ENCODE measurements at regions not wholly inside any gene's neighbourhood (a gene's known extent, or its start where the extent isn't known, plus 50 kb on each side); places are given as distances from the start of the nearest gene placed in this dataset.

DNA sequence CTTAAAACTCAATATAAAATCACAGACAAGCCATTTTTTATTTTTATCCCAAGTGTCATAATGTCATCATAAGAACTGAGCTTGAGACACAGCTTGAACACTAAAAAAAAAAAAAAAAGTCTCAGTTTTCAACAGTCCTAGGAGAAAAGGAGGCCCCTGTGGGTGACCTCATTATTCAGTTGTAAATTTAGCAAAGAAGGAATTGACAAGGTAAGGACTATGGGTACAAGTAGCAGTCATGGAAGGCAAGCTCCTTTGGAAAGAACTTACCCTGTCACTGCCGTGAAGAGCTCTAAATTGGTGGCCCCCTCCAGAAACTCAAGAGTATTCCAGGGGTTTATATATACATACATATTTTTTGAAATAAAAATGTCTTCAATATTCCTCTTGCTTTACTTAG, 864.4 kb upstream of the KCND2 start:
- Histone ChIP-seq H3K9ac (ENCODE audit: low read depth, low read length) (no peak overlapping the region), H3K4me1 (ENCODE audit: insufficient read depth, low read length) (no peaks in the 10 kb centered on the region), H3K4me3 (ENCODE audit: low read depth in 1 of 2, low read length in 2 of 2) (no peak overlapping the region), H3K9me3 (ENCODE audit: insufficient read depth, low read length, severe bottlenecking) (no peaks in the 10 kb centered on the region), H3K36me3 (ENCODE audit: insufficient read depth, low read length) (no peaks in the 10 kb centered on the region), H3K4me2 (ENCODE audit: insufficient read depth, low read length) (no peak overlapping the region), H2AFZ (ENCODE audit: low read depth, low read length) (no peak overlapping the region), H3K27me3 (ENCODE audit: insufficient read depth, low read length, poor library complexity) (no peaks in the 10 kb centered on the region), H4K20me1 (ENCODE audit: insufficient read depth, low read length) (no peaks in the 10 kb centered on the region), H3K27ac (ENCODE audit: low read length) (no peak overlapping the region), H3K79me2 (ENCODE audit: insufficient read depth, low read length) (no peaks in the 10 kb centered on the region)
- ATAC-seq (ENCODE audit: insufficient read depth, low read depth): no peak
- TF ChIP-seq EZH2 (IDR thresholded peaks at IDR 0.05; ENCODE audit: borderline replicate concordance, low read depth, low read length, severe bottlenecking): no peak
- TF ChIP-seq, protein P1, sequence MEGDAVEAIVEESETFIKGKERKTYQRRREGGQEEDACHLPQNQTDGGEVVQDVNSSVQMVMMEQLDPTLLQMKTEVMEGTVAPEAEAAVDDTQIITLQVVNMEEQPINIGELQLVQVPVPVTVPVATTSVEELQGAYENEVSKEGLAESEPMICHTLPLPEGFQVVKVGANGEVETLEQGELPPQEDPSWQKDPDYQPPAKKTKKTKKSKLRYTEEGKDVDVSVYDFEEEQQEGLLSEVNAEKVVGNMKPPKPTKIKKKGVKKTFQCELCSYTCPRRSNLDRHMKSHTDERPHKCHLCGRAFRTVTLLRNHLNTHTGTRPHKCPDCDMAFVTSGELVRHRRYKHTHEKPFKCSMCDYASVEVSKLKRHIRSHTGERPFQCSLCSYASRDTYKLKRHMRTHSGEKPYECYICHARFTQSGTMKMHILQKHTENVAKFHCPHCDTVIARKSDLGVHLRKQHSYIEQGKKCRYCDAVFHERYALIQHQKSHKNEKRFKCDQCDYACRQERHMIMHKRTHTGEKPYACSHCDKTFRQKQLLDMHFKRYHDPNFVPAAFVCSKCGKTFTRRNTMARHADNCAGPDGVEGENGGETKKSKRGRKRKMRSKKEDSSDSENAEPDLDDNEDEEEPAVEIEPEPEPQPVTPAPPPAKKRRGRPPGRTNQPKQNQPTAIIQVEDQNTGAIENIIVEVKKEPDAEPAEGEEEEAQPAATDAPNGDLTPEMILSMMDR (IDR thresholded peaks at IDR 0.05; ENCODE audit: borderline replicate concordance, extremely low read depth, low read length, poor library complexity, severe bottlenecking): no peak
- DNase-seq: no peak

DNA sequence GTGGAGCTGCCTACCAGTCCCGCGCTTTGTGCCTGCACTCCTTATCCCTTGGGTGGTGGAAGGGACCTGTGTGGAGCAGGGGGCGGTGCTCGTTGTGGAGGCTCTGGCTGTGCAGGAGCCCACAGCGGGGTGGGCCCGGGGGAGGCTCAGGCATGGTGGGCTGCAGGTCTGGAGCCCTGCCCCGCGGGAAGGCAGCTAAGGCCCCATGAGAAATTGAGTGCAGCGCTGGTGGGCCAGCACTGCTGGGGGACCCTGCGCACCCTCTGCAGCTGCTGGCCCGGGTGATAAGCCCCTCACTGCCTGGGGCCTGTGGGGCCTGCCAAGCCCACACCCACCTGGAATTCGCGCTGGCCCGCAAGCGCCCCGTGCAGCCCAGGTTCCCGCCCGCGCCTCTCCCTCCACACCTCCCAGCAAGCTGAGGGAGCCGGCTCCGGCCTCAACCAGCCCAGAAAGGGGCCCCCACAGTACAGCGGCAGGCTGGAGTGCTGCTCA, 859.6 kb upstream of the KCND2 start:
- Histone ChIP-seq H3K79me2 (ENCODE audit: insufficient read depth, low read length) (no peaks in the 10 kb centered on the region), H3K36me3 (ENCODE audit: insufficient read depth, low read length) (no peaks in the 10 kb centered on the region), H3K27ac (ENCODE audit: low read length) (no peak overlapping the region), H3K27me3 (ENCODE audit: insufficient read depth, low read length, poor library complexity) (no peaks in the 10 kb centered on the region), H3K4me1 (ENCODE audit: insufficient read depth, low read length) (no peaks in the 10 kb centered on the region), H3K9ac (ENCODE audit: low read depth, low read length) (no peak overlapping the region), H3K9me3 (ENCODE audit: insufficient read depth, low read length, severe bottlenecking) (no peaks in the 10 kb centered on the region), H2AFZ (ENCODE audit: low read depth, low read length) (no peak overlapping the region), H4K20me1 (ENCODE audit: insufficient read depth, low read length) (no peaks in the 10 kb centered on the region), H3K4me2 (ENCODE audit: insufficient read depth, low read length) (no peak overlapping the region), H3K4me3 (ENCODE audit: low read depth in 1 of 2, low read length in 2 of 2) (no peak overlapping the region)
- DNase-seq (no peak), ATAC-seq (ENCODE audit: insufficient read depth, low read depth) (no peak)
- no peak for TF ChIP-seq EZH2 (IDR thresholded peaks at IDR 0.05; ENCODE audit: borderline replicate concordance, low read depth, low read length, severe bottlenecking)
- TF ChIP-seq, protein P1 (IDR thresholded peaks at IDR 0.05; ENCODE audit: borderline replicate concordance, extremely low read depth, low read length, poor library complexity, severe bottlenecking): no peak

DNA sequence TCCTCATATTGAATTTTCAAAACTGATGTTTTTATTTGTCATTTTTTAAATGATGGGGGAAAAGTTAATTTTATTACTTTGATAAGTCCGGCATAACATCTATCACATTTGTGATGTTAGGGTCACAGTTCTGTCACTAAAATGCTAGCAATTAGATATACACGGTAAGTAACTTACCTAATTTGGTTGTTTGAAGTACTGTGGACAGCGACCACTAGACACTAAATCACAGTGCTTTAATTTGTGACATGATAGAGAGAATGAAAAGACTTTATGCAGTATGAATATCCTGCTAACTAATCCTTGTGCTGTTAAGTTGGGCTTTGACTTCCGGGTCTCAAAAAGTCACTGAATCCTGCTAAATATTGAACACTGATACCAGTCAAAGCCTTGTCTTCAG, 857.3 kb upstream of the KCND2 start:
- TF ChIP-seq, protein P1 (IDR thresholded peaks at IDR 0.05; ENCODE audit: borderline replicate concordance, extremely low read depth, low read length, poor library complexity, severe bottlenecking): no peak
- no peak for TF ChIP-seq EZH2 (IDR thresholded peaks at IDR 0.05; ENCODE audit: borderline replicate concordance, low read depth, low read length, severe bottlenecking)
- DNase-seq (no peak), ATAC-seq (ENCODE audit: insufficient read depth, low read depth) (no peak)
- Histone ChIP-seq H3K4me1 (ENCODE audit: insufficient read depth, low read length) (no peaks in the 10 kb centered on the region), H3K79me2 (ENCODE audit: insufficient read depth, low read length) (no peaks in the 10 kb centered on the region), H2AFZ (ENCODE audit: low read depth, low read length) (no peak overlapping the region), H3K9ac (ENCODE audit: low read depth, low read length) (no peak overlapping the region), H3K4me3 (ENCODE audit: low read depth in 1 of 2, low read length in 2 of 2) (no peak overlapping the region), H3K9me3 (ENCODE audit: insufficient read depth, low read length, severe bottlenecking) (no peaks in the 10 kb centered on the region), H3K27ac (ENCODE audit: low read length) (no peak overlapping the region), H4K20me1 (ENCODE audit: insufficient read depth, low read length) (no peaks in the 10 kb centered on the region), H3K36me3 (ENCODE audit: insufficient read depth, low read length) (no peaks in the 10 kb centered on the region), H3K27me3 (ENCODE audit: insufficient read depth, low read length, poor library complexity) (no peaks in the 10 kb centered on the region), H3K4me2 (ENCODE audit: insufficient read depth, low read length) (no peak overlapping the region)

DNA sequence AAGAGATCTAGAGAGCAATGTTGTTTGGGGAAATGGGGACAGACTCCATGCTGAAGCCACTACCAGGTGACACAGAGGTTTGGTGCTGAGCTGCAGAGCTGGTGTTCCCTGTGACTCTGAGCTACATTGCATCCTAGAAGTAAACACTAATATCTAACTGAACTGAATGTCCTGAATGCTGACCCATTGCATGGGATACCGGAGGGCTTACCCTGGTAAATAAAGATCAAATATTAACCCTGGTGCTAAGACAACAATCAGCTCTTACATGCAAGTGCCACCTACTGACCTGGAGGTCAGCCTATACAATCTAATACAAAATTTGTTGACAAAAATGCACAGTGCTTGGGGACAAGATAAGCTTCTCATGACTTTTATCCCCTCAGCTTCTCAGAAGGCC, 851.3 kb upstream of the KCND2 start:
- DNase-seq (no peak), ATAC-seq (ENCODE audit: insufficient read depth, low read depth) (no peak)
- Histone ChIP-seq H3K36me3 (ENCODE audit: insufficient read depth, low read length) (no peaks in the 10 kb centered on the region), H3K9me3 (ENCODE audit: insufficient read depth, low read length, severe bottlenecking) (no peaks in the 10 kb centered on the region), H2AFZ (ENCODE audit: low read depth, low read length) (no peak overlapping the region), H3K9ac (ENCODE audit: low read depth, low read length) (no peak overlapping the region), H4K20me1 (ENCODE audit: insufficient read depth, low read length) (no peaks in the 10 kb centered on the region), H3K4me2 (ENCODE audit: insufficient read depth, low read length) (no peak overlapping the region), H3K4me1 (ENCODE audit: insufficient read depth, low read length) (no peaks in the 10 kb centered on the region), H3K27ac (ENCODE audit: low read length) (no peak overlapping the region), H3K79me2 (ENCODE audit: insufficient read depth, low read length) (no peaks in the 10 kb centered on the region), H3K4me3 (ENCODE audit: low read depth in 1 of 2, low read length in 2 of 2) (no peak overlapping the region), H3K27me3 (ENCODE audit: insufficient read depth, low read length, poor library complexity) (no peaks in the 10 kb centered on the region)
- TF ChIP-seq, protein P1 (IDR thresholded peaks at IDR 0.05; ENCODE audit: borderline replicate concordance, extremely low read depth, low read length, poor library complexity, severe bottlenecking): no peak
- TF ChIP-seq EZH2 (IDR thresholded peaks at IDR 0.05; ENCODE audit: borderline replicate concordance, low read depth, low read length, severe bottlenecking): no peak

Measured in DND-41 (cell line).